ENCODE measurements at regions not wholly inside any gene's neighbourhood (a gene's known extent, or its start where the extent isn't known, plus 50 kb on each side); places are given as distances from the start of the nearest gene placed in this dataset.

- Histone ChIP-seq H3K4me1 (ENCODE audit: control insufficient read depth in 2 of 2, insufficient read depth in 2 of 2, low read length in 2 of 2) (no peaks in the 10 kb centered on the region), H3K27me3 (ENCODE audit: control insufficient read depth in 2 of 2, insufficient read depth in 2 of 2, low read length in 2 of 2) (no peaks in the 10 kb centered on the region), H3K4me3 (ENCODE audit: low read length) (no peak overlapping the region), H3K36me3 (ENCODE audit: control insufficient read depth in 2 of 3, insufficient read depth in 3 of 3, low read length in 3 of 3) (no peaks in the 10 kb centered on the region), H3K27ac (ENCODE audit: low read depth, low read length) (no peak overlapping the region), H3K9me3 (ENCODE audit: control insufficient read depth in 2 of 3, low read length in 3 of 3) (no peaks in the 10 kb centered on the region)
- Mint-ChIP-seq H3K36me3 (no peaks in the 10 kb centered on the region), H3K27me3 (peaks cover 0 to 4% (median 4%) of the 10 kb centered on the region in 5 donors), H3K4me1 (no peaks in the 10 kb centered on the region), H3K4me3 (no peak overlapping the region), H3K27ac (no peak overlapping the region), H3K9me3 (peaks cover 0 to 5% (median 0%) of the 10 kb centered on the region in 11 donors)
- ChIA-PET POLR2A (no interaction called here), CTCF (no interaction called here)
- ATAC-seq (no peak), DNase-seq (no peak)
- intact Hi-C loops (cut with micrococcal nuclease) = no loop called here
Measured at GRCh38 chr7:113217314-113217713, 99.0 kb upstream of the SMIM30 start.

GRCh38 chr7:113216038-113216437 lies 97.7 kb upstream of the SMIM30 start:
- POLR2A ChIA-PET = no interaction called here
- ATAC-seq (no peak), DNase-seq (no peak)
- H3K9me3 ChIP-seq (ENCODE audit: control insufficient read depth in 2 of 3, low read length in 3 of 3) = no peaks in the 10 kb centered on the region
- H3K27ac ChIP-seq (ENCODE audit: low read depth, low read length) = no peak overlapping the region
- H3K27ac Mint-ChIP-seq = no peak overlapping the region
- H3K27me3 Mint-ChIP-seq = peaks cover 0 to 4% (median 0%) of the 10 kb centered on the region in 5 donors
- H3K36me3 Mint-ChIP-seq = no peaks in the 10 kb centered on the region
- H3K27me3 ChIP-seq (ENCODE audit: control insufficient read depth in 2 of 2, insufficient read depth in 2 of 2, low read length in 2 of 2) = no peaks in the 10 kb centered on the region
- no peak overlapping the region for H3K4me3 ChIP-seq (ENCODE audit: low read length)
- CTCF ChIA-PET = no interaction called here
- no peaks in the 10 kb centered on the region for H3K4me1 ChIP-seq (ENCODE audit: control insufficient read depth in 2 of 2, insufficient read depth in 2 of 2, low read length in 2 of 2)
- no peaks in the 10 kb centered on the region for H3K36me3 ChIP-seq (ENCODE audit: control insufficient read depth in 2 of 3, insufficient read depth in 3 of 3, low read length in 3 of 3)
- intact Hi-C loops (cut with micrococcal nuclease) = no loop called here
- H3K4me1 Mint-ChIP-seq = no peaks in the 10 kb centered on the region
- H3K9me3 Mint-ChIP-seq = peaks cover 0 to 5% (median 0%) of the 10 kb centered on the region in 11 donors
- no peak overlapping the region for H3K4me3 Mint-ChIP-seq

GRCh38 chr7:113209449-113210203 lies 91.3 kb upstream of the SMIM30 start:
- DNase-seq (no peak), ATAC-seq (no peak)
- no peaks in the 10 kb centered on the region for H3K9me3 ChIP-seq (ENCODE audit: control insufficient read depth in 2 of 3, low read length in 3 of 3)
- H3K36me3 Mint-ChIP-seq = no peaks in the 10 kb centered on the region
- H3K27me3 Mint-ChIP-seq = peaks cover 0 to 6% (median 6%) of the 10 kb centered on the region in 5 donors
- CTCF ChIA-PET = no interaction called here
- no peaks in the 10 kb centered on the region for H3K9me3 Mint-ChIP-seq
- H3K27ac Mint-ChIP-seq = no peak overlapping the region
- H3K4me1 ChIP-seq (ENCODE audit: control insufficient read depth in 2 of 2, insufficient read depth in 2 of 2, low read length in 2 of 2) = no peaks in the 10 kb centered on the region
- H3K27me3 ChIP-seq (ENCODE audit: control insufficient read depth in 2 of 2, insufficient read depth in 2 of 2, low read length in 2 of 2) = no peaks in the 10 kb centered on the region
- intact Hi-C loops (cut with micrococcal nuclease) = no loop called here
- POLR2A ChIA-PET = no interaction called here
- no peak overlapping the region for H3K4me3 ChIP-seq (ENCODE audit: low read length)
- H3K36me3 ChIP-seq (ENCODE audit: control insufficient read depth in 2 of 3, insufficient read depth in 3 of 3, low read length in 3 of 3) = no peaks in the 10 kb centered on the region
- no peak overlapping the region for H3K4me3 Mint-ChIP-seq
- no peaks in the 10 kb centered on the region for H3K4me1 Mint-ChIP-seq
- H3K27ac ChIP-seq (ENCODE audit: low read depth, low read length) = no peak overlapping the region

GRCh38 chr7:113207931-113208330 lies 89.6 kb upstream of the SMIM30 start:
- no peaks in the 10 kb centered on the region for H3K27me3 ChIP-seq (ENCODE audit: control insufficient read depth in 2 of 2, insufficient read depth in 2 of 2, low read length in 2 of 2)
- ChIA-PET CTCF (no interaction called here), POLR2A (no interaction called here)
- Mint-ChIP-seq H3K36me3 (no peaks in the 10 kb centered on the region), H3K27ac (no peak overlapping the region), H3K27me3 (peaks cover 0 to 15% (median 12%) of the 10 kb centered on the region in 5 donors), H3K4me1 (no peaks in the 10 kb centered on the region), H3K4me3 (no peak overlapping the region), H3K9me3 (no peaks in the 10 kb centered on the region)
- H3K9me3 ChIP-seq (ENCODE audit: control insufficient read depth in 2 of 3, low read length in 3 of 3) = no peaks in the 10 kb centered on the region
- no peaks in the 10 kb centered on the region for H3K36me3 ChIP-seq (ENCODE audit: control insufficient read depth in 2 of 3, insufficient read depth in 3 of 3, low read length in 3 of 3)
- H3K4me1 ChIP-seq (ENCODE audit: control insufficient read depth in 2 of 2, insufficient read depth in 2 of 2, low read length in 2 of 2) = no peaks in the 10 kb centered on the region
- H3K27ac ChIP-seq (ENCODE audit: low read depth, low read length) = no peak overlapping the region
- H3K4me3 ChIP-seq (ENCODE audit: low read length) = no peak overlapping the region
- intact Hi-C loops (cut with micrococcal nuclease) = no loop called here
- no peak for DNase-seq
- no peak for ATAC-seq

GRCh38 chr7:113207441-113207840 lies 89.1 kb upstream of the SMIM30 start:
- no peaks in the 10 kb centered on the region for H3K36me3 ChIP-seq (ENCODE audit: control insufficient read depth in 2 of 3, insufficient read depth in 3 of 3, low read length in 3 of 3)
- peaks cover 0 to 18% (median 12%) of the 10 kb centered on the region in 5 donors for H3K27me3 Mint-ChIP-seq
- H3K4me3 Mint-ChIP-seq = no peak overlapping the region
- H3K36me3 Mint-ChIP-seq = no peaks in the 10 kb centered on the region
- H3K9me3 ChIP-seq (ENCODE audit: control insufficient read depth in 2 of 3, low read length in 3 of 3) = no peaks in the 10 kb centered on the region
- H3K27me3 ChIP-seq (ENCODE audit: control insufficient read depth in 2 of 2, insufficient read depth in 2 of 2, low read length in 2 of 2) = no peaks in the 10 kb centered on the region
- intact Hi-C loops (cut with micrococcal nuclease) = no loop called here
- no peak overlapping the region for H3K27ac Mint-ChIP-seq
- no peak for DNase-seq
- CTCF ChIA-PET = no interaction called here
- H3K4me1 ChIP-seq (ENCODE audit: control insufficient read depth in 2 of 2, insufficient read depth in 2 of 2, low read length in 2 of 2) = no peaks in the 10 kb centered on the region
- no peak for ATAC-seq
- no peaks in the 10 kb centered on the region for H3K9me3 Mint-ChIP-seq
- H3K4me3 ChIP-seq (ENCODE audit: low read length) = no peak overlapping the region
- H3K27ac ChIP-seq (ENCODE audit: low read depth, low read length) = no peak overlapping the region
- no peaks in the 10 kb centered on the region for H3K4me1 Mint-ChIP-seq
- POLR2A ChIA-PET = no interaction called here

- ATAC-seq (no peak), DNase-seq (no peak)
- Histone ChIP-seq H3K27ac (ENCODE audit: low read depth, low read length) (no peak overlapping the region), H3K4me3 (ENCODE audit: low read length) (no peak overlapping the region), H3K4me1 (ENCODE audit: control insufficient read depth in 2 of 2, insufficient read depth in 2 of 2, low read length in 2 of 2) (no peaks in the 10 kb centered on the region), H3K9me3 (ENCODE audit: control insufficient read depth in 2 of 3, low read length in 3 of 3) (no peaks in the 10 kb centered on the region), H3K36me3 (ENCODE audit: control insufficient read depth in 2 of 3, insufficient read depth in 3 of 3, low read length in 3 of 3) (no peaks in the 10 kb centered on the region), H3K27me3 (ENCODE audit: control insufficient read depth in 2 of 2, insufficient read depth in 2 of 2, low read length in 2 of 2) (no peaks in the 10 kb centered on the region)
- intact Hi-C loops (cut with micrococcal nuclease) = no loop called here
- ChIA-PET POLR2A (no interaction called here), CTCF (interaction anchor here (0.5 kb wide), 1 partner anchor 332 kb away, joined by 3 read pairs; no protein-coding TSS in a partner anchor)
- peaks cover 0 to 26% (median 12%) of the 10 kb centered on the region in 5 donors for H3K27me3 Mint-ChIP-seq
- no peak overlapping the region for H3K4me3 Mint-ChIP-seq
- H3K4me1 Mint-ChIP-seq = no peaks in the 10 kb centered on the region
- no peaks in the 10 kb centered on the region for H3K36me3 Mint-ChIP-seq
- no peak overlapping the region for H3K27ac Mint-ChIP-seq
- no peaks in the 10 kb centered on the region for H3K9me3 Mint-ChIP-seq
Measured at GRCh38 chr7:113204415-113204814, 86.1 kb upstream of the SMIM30 start.

- H3K36me3 ChIP-seq (ENCODE audit: control insufficient read depth in 2 of 3, insufficient read depth in 3 of 3, low read length in 3 of 3) = no peaks in the 10 kb centered on the region
- H3K27ac ChIP-seq (ENCODE audit: low read depth, low read length) = no peak overlapping the region
- Mint-ChIP-seq H3K4me3 (no peak overlapping the region), H3K27me3 (peaks cover 0 to 23% (median 16%) of the 10 kb centered on the region in 5 donors), H3K27ac (no peak overlapping the region), H3K9me3 (no peaks in the 10 kb centered on the region), H3K36me3 (no peaks in the 10 kb centered on the region), H3K4me1 (no peaks in the 10 kb centered on the region)
- CTCF ChIA-PET = no interaction called here
- POLR2A ChIA-PET = no interaction called here
- no peaks in the 10 kb centered on the region for H3K4me1 ChIP-seq (ENCODE audit: control insufficient read depth in 2 of 2, insufficient read depth in 2 of 2, low read length in 2 of 2)
- intact Hi-C loops (cut with micrococcal nuclease) = no loop called here
- ATAC-seq = no peak
- no peaks in the 10 kb centered on the region for H3K9me3 ChIP-seq (ENCODE audit: control insufficient read depth in 2 of 3, low read length in 3 of 3)
- no peak overlapping the region for H3K4me3 ChIP-seq (ENCODE audit: low read length)
- H3K27me3 ChIP-seq (ENCODE audit: control insufficient read depth in 2 of 2, insufficient read depth in 2 of 2, low read length in 2 of 2) = no peaks in the 10 kb centered on the region
- DNase-seq = no peak
Measured at GRCh38 chr7:113202284-113202683, 83.9 kb upstream of the SMIM30 start.

Measured in naive thymus-derived CD4-positive, alpha-beta T cell (primary cell).